ENCODE measurements at regions not wholly inside any gene's neighbourhood (a gene's known extent, or its start where the extent isn't known, plus 50 kb on each side); places are given as distances from the start of the nearest gene placed in this dataset.

DNA sequence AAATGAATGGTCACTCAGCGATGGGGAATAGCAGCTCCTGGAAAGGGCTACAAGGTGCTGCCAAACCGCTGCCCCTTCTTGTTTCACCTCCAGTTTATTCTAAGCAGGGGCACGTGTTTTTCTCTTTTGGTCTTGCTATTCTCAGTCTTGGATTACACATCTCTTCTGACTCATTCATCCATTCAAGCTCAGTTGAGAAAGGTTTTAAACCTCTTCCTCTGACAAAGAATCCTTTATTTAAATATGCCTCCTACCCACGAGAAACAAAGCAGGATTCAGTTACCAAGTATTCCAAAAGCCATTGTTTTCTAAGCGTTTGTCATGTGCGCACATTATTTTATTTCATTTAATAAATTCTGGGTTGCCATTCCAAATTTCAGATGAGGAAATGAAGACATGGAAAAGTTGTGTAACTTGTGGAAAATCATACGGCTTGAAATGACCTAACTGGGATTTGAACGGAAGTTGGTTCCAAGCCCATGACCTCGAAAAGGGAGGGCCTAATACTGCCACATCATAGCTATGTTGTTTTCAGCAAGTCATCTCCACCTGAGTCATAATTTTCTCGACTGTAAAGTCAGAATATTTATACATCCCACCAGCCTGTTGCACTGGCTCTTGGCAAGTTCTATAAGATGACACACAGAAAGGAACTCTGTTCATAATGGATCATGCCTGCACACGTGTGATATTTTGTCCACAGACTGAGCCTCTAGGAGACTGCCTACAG, 292.0 kb upstream of the SLCO3A1 start:
- Histone ChIP-seq H3K27ac (no peak overlapping the region), H3K9me3 (no peaks in the 10 kb centered on the region), H3K27me3 (no peaks in the 10 kb centered on the region), H3K36me3 (no peaks in the 10 kb centered on the region), H3K4me3 (no peak overlapping the region), H3K4me1 (no peaks in the 10 kb centered on the region)
- TF ChIP-seq CTCF (IDR thresholded peaks at IDR 0.05): no peak
- DNase-seq (no peak), ATAC-seq (no peak)
- intact Hi-C loops (cut with DNase I): no loop called here

- ATAC-seq (no peak), DNase-seq (no peak)
- Histone ChIP-seq H3K9me3 (no peaks in the 10 kb centered on the region), H3K4me3 (no peak overlapping the region), H3K36me3 (no peaks in the 10 kb centered on the region), H3K27me3 (no peaks in the 10 kb centered on the region), H3K27ac (no peak overlapping the region), H3K4me1 (no peaks in the 10 kb centered on the region)
- TF ChIP-seq CTCF (IDR thresholded peaks at IDR 0.05): no peak
- intact Hi-C loops (cut with DNase I): no loop called here
Observed at GRCh38 chr15:91562698-91563097, 290.8 kb upstream of the SLCO3A1 start.

DNA sequence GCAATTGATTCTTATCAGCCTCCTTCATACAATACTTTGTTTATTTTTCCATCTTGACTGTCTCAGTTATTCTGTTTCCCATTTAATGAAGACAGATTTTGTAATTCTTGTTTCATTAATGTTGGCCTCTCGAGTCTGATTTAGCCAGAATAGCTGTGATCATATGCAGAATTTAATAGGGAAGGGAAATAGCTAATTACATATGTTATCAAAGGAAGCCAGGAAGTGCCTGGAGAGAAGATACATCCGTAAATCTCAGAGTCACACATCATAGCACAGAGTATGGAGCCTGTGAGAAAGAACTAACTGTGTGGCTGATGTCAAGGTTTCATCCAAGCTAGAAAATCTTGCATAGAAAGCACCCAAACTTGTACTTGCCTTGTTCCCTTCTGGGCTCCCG, 288.9 kb upstream of the SLCO3A1 start:
- no peak for TF ChIP-seq CTCF (IDR thresholded peaks at IDR 0.05)
- Histone ChIP-seq H3K9me3 (no peaks in the 10 kb centered on the region), H3K4me3 (no peak overlapping the region), H3K36me3 (no peaks in the 10 kb centered on the region), H3K4me1 (no peaks in the 10 kb centered on the region), H3K27ac (no peak overlapping the region), H3K27me3 (no peaks in the 10 kb centered on the region)
- ATAC-seq: no peak
- intact Hi-C loops (cut with DNase I): no loop called here
- no peak for DNase-seq

GRCh38 chr15:91566141-91566540, 287.4 kb upstream of the SLCO3A1 start:
- Histone ChIP-seq H3K4me1 (no peaks in the 10 kb centered on the region), H3K36me3 (no peaks in the 10 kb centered on the region), H3K4me3 (no peak overlapping the region), H3K9me3 (no peaks in the 10 kb centered on the region), H3K27me3 (no peaks in the 10 kb centered on the region), H3K27ac (no peak overlapping the region)
- ATAC-seq: no peak
- no peak for DNase-seq
- intact Hi-C loops (cut with DNase I): no loop called here
- TF ChIP-seq CTCF (IDR thresholded peaks at IDR 0.05): no peak

GRCh38 chr15:91568036-91568435, 285.5 kb upstream of the SLCO3A1 start:
- Histone ChIP-seq H3K4me1 (no peaks in the 10 kb centered on the region), H3K4me3 (no peak overlapping the region), H3K9me3 (no peaks in the 10 kb centered on the region), H3K27me3 (no peaks in the 10 kb centered on the region), H3K36me3 (no peaks in the 10 kb centered on the region), H3K27ac (no peak overlapping the region)
- intact Hi-C loops (cut with DNase I): no loop called here
- no peak for DNase-seq
- ATAC-seq: no peak
- no peak for TF ChIP-seq CTCF (IDR thresholded peaks at IDR 0.05)

GRCh38 chr15:91572110-91572509, 281.4 kb upstream of the SLCO3A1 start:
- no peak for TF ChIP-seq CTCF (IDR thresholded peaks at IDR 0.05)
- H3K4me3 ChIP-seq: no peak overlapping the region
- intact Hi-C loops (cut with DNase I): no loop called here
- no peaks in the 10 kb centered on the region for H3K9me3 ChIP-seq
- ATAC-seq (peak; percentile 47), DNase-seq (no peak)
- no peaks in the 10 kb centered on the region for H3K27me3 ChIP-seq
- no peaks in the 10 kb centered on the region for H3K36me3 ChIP-seq
- H3K27ac ChIP-seq: no peak overlapping the region
- H3K4me1 ChIP-seq: no peaks in the 10 kb centered on the region

Measured in upper lobe of right lung (tissue), 1 donor.